ENCODE measurements at regions not wholly inside any gene's neighbourhood (a gene's known extent, or its start where the extent isn't known, plus 50 kb on each side); places are given as distances from the start of the nearest gene placed in this dataset.

GRCh38 chr4:84177831-84178542 is 321.1 kb downstream of the NKX6-1 start (continued):
- TF ChIP-seq, protein P1, sequence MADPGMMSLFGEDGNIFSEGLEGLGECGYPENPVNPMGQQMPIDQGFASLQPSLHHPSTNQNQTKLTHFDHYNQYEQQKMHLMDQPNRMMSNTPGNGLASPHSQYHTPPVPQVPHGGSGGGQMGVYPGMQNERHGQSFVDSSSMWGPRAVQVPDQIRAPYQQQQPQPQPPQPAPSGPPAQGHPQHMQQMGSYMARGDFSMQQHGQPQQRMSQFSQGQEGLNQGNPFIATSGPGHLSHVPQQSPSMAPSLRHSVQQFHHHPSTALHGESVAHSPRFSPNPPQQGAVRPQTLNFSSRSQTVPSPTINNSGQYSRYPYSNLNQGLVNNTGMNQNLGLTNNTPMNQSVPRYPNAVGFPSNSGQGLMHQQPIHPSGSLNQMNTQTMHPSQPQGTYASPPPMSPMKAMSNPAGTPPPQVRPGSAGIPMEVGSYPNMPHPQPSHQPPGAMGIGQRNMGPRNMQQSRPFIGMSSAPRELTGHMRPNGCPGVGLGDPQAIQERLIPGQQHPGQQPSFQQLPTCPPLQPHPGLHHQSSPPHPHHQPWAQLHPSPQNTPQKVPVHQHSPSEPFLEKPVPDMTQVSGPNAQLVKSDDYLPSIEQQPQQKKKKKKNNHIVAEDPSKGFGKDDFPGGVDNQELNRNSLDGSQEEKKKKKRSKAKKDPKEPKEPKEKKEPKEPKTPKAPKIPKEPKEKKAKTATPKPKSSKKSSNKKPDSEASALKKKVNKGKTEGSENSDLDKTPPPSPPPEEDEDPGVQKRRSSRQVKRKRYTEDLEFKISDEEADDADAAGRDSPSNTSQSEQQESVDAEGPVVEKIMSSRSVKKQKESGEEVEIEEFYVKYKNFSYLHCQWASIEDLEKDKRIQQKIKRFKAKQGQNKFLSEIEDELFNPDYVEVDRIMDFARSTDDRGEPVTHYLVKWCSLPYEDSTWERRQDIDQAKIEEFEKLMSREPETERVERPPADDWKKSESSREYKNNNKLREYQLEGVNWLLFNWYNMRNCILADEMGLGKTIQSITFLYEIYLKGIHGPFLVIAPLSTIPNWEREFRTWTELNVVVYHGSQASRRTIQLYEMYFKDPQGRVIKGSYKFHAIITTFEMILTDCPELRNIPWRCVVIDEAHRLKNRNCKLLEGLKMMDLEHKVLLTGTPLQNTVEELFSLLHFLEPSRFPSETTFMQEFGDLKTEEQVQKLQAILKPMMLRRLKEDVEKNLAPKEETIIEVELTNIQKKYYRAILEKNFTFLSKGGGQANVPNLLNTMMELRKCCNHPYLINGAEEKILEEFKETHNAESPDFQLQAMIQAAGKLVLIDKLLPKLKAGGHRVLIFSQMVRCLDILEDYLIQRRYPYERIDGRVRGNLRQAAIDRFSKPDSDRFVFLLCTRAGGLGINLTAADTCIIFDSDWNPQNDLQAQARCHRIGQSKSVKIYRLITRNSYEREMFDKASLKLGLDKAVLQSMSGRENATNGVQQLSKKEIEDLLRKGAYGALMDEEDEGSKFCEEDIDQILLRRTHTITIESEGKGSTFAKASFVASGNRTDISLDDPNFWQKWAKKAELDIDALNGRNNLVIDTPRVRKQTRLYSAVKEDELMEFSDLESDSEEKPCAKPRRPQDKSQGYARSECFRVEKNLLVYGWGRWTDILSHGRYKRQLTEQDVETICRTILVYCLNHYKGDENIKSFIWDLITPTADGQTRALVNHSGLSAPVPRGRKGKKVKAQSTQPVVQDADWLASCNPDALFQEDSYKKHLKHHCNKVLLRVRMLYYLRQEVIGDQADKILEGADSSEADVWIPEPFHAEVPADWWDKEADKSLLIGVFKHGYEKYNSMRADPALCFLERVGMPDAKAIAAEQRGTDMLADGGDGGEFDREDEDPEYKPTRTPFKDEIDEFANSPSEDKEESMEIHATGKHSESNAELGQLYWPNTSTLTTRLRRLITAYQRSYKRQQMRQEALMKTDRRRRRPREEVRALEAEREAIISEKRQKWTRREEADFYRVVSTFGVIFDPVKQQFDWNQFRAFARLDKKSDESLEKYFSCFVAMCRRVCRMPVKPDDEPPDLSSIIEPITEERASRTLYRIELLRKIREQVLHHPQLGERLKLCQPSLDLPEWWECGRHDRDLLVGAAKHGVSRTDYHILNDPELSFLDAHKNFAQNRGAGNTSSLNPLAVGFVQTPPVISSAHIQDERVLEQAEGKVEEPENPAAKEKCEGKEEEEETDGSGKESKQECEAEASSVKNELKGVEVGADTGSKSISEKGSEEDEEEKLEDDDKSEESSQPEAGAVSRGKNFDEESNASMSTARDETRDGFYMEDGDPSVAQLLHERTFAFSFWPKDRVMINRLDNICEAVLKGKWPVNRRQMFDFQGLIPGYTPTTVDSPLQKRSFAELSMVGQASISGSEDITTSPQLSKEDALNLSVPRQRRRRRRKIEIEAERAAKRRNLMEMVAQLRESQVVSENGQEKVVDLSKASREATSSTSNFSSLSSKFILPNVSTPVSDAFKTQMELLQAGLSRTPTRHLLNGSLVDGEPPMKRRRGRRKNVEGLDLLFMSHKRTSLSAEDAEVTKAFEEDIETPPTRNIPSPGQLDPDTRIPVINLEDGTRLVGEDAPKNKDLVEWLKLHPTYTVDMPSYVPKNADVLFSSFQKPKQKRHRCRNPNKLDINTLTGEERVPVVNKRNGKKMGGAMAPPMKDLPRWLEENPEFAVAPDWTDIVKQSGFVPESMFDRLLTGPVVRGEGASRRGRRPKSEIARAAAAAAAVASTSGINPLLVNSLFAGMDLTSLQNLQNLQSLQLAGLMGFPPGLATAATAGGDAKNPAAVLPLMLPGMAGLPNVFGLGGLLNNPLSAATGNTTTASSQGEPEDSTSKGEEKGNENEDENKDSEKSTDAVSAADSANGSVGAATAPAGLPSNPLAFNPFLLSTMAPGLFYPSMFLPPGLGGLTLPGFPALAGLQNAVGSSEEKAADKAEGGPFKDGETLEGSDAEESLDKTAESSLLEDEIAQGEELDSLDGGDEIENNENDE (IDR thresholded peaks at IDR 0.05; ENCODE audit: low read depth, low read length): no peak
- TF ChIP-seq MBD2 (IDR thresholded peaks at IDR 0.05; ENCODE audit: borderline replicate concordance, low read depth) (no peak), ZBED1 (IDR thresholded peaks at IDR 0.05) (no peak)

All from K562 (cell line).